ENCODE measurements at regions not wholly inside any gene's neighbourhood (a gene's known extent, or its start where the extent isn't known, plus 50 kb on each side); places are given as distances from the start of the nearest gene placed in this dataset.

- TF ChIP-seq EP300 (IDR thresholded peaks at IDR 0.05) (no peak), POLR2A (IDR thresholded peaks at IDR 0.05) (no peak), CTCF (IDR thresholded peaks at IDR 0.05) (no peak)
- WGBS, 2 donors = 79 to 80% methylated on average over 3 of the region's 3 CpGs
- DNase-seq (ENCODE audit: low spot score in 2 of 2) = no peak
- no peaks in the 10 kb centered on the region for H3K4me1 ChIP-seq
- H3K9me3 ChIP-seq = no peaks in the 10 kb centered on the region
- no peaks in the 10 kb centered on the region for H3K27me3 ChIP-seq
- H3K36me3 ChIP-seq = no peaks in the 10 kb centered on the region
- H3K4me3 ChIP-seq = no peak overlapping the region
- H3K27ac ChIP-seq = no peak overlapping the region
Observed at GRCh38 chr17:33421933-33422332, 128.8 kb upstream of the ASIC2 start.

- 70 to 80% methylated on average over 6 of the region's 6 CpGs for WGBS, 2 donors
- TF ChIP-seq EP300 (IDR thresholded peaks at IDR 0.05) (no peak), CTCF (IDR thresholded peaks at IDR 0.05) (no peak), POLR2A (IDR thresholded peaks at IDR 0.05) (no peak)
- DNase-seq (ENCODE audit: low spot score in 2 of 2) = no peak
- Histone ChIP-seq H3K4me3 (no peak overlapping the region), H3K36me3 (no peaks in the 10 kb centered on the region), H3K9me3 (peaks cover 0 to 2% (median 0%) of the 10 kb centered on the region in 4 donors), H3K4me1 (no peaks in the 10 kb centered on the region), H3K27me3 (no peaks in the 10 kb centered on the region), H3K27ac (no peak overlapping the region)
Observed at GRCh38 chr17:33433581-33433980, 140.5 kb upstream of the ASIC2 start.

- H3K4me3 ChIP-seq = no peak overlapping the region
Observed at GRCh38 chr17:33434841-33435240, 141.7 kb upstream of the ASIC2 start.

GRCh38 chr17:33435721-33436301 lies 142.7 kb upstream of the ASIC2 start:
- no peak for TF ChIP-seq EP300 (IDR thresholded peaks at IDR 0.05)
- no peak for TF ChIP-seq CTCF (IDR thresholded peaks at IDR 0.05)
- no peak for TF ChIP-seq POLR2A (IDR thresholded peaks at IDR 0.05)
- 56 to 88% methylated on average over 2 of the region's 2 CpGs for WGBS, 2 donors
- no peaks in the 10 kb centered on the region for H3K36me3 ChIP-seq

More at GRCh38 chr17:33434841-33435240, 141.7 kb upstream of the ASIC2 start:
- Histone ChIP-seq H3K27ac (no peak overlapping the region), H3K9me3 (no peaks in the 10 kb centered on the region), H3K4me1 (no peaks in the 10 kb centered on the region), H3K27me3 (no peaks in the 10 kb centered on the region), H3K36me3 (no peaks in the 10 kb centered on the region)
- no peak for DNase-seq (ENCODE audit: low spot score in 2 of 2)
- TF ChIP-seq POLR2A (IDR thresholded peaks at IDR 0.05) (no peak), CTCF (IDR thresholded peaks at IDR 0.05) (no peak), EP300 (IDR thresholded peaks at IDR 0.05) (no peak)

GRCh38 chr17:33436321-33436720 lies 143.2 kb upstream of the ASIC2 start:
- no peak for DNase-seq (ENCODE audit: low spot score in 2 of 2)
- no peaks in the 10 kb centered on the region for H3K36me3 ChIP-seq
- no peak for TF ChIP-seq CTCF (IDR thresholded peaks at IDR 0.05)
- TF ChIP-seq POLR2A (IDR thresholded peaks at IDR 0.05) = no peak
- no peak for TF ChIP-seq EP300 (IDR thresholded peaks at IDR 0.05)
- no peaks in the 10 kb centered on the region for H3K27me3 ChIP-seq
- H3K9me3 ChIP-seq = no peaks in the 10 kb centered on the region
- no peak overlapping the region for H3K27ac ChIP-seq
- 66% methylated on average over 3 of the region's 3 CpGs for WGBS, 2 donors
- H3K4me3 ChIP-seq = no peak overlapping the region
- no peaks in the 10 kb centered on the region for H3K4me1 ChIP-seq

More at GRCh38 chr17:33435721-33436301, 142.7 kb upstream of the ASIC2 start:
- Histone ChIP-seq H3K9me3 (no peaks in the 10 kb centered on the region), H3K27ac (no peak overlapping the region), H3K4me1 (no peaks in the 10 kb centered on the region), H3K27me3 (no peaks in the 10 kb centered on the region), H3K4me3 (no peak overlapping the region)
- no peak for DNase-seq (ENCODE audit: low spot score in 2 of 2)
